ENCODE measurements at regions not wholly inside any gene's neighbourhood (a gene's known extent, or its start where the extent isn't known, plus 50 kb on each side); places are given as distances from the start of the nearest gene placed in this dataset.

- no peak overlapping the region for H3K27ac ChIP-seq (replicated peaks)
- DNase-seq (ENCODE audit: low read depth in 1 of 2, low spot score in 1 of 2), result no peak
- no peak overlapping the region for H3K4me3 ChIP-seq (replicated peaks; ENCODE audit: insufficient read depth, low read length)
- TF ChIP-seq REST (IDR thresholded peaks at IDR 0.05; ENCODE audit: insufficient replicate concordance, low read depth), result no peak
- no peak for TF ChIP-seq POLR2AphosphoS5 (IDR thresholded peaks at IDR 0.05; ENCODE audit: low read depth)
- TF ChIP-seq SPI1 (IDR thresholded peaks at IDR 0.05; ENCODE audit: borderline replicate concordance, low read depth), result no peak
- TF ChIP-seq CTCF (IDR thresholded peaks at IDR 0.05; ENCODE audit: insufficient read depth, low read length), result no peak
- TF ChIP-seq GABPA (IDR thresholded peaks at IDR 0.05; ENCODE audit: low read depth), result no peak
- H3K27me3 ChIP-seq (ENCODE audit: insufficient read depth, poor library complexity, severe bottlenecking), result no peaks in the 10 kb centered on the region
Measured at GRCh38 chr6:160891690-160892089, 99.9 kb upstream of the MAP3K4 start.

- Histone ChIP-seq H3K4me3 (replicated peaks; ENCODE audit: insufficient read depth, low read length) (no peak overlapping the region), H3K27ac (replicated peaks) (no peak overlapping the region), H3K27me3 (ENCODE audit: insufficient read depth, poor library complexity, severe bottlenecking) (no peaks in the 10 kb centered on the region)
- no peak for DNase-seq (ENCODE audit: low read depth in 1 of 2, low spot score in 1 of 2)
- TF ChIP-seq CTCF (IDR thresholded peaks at IDR 0.05; ENCODE audit: insufficient read depth, low read length) (no peak), SPI1 (IDR thresholded peaks at IDR 0.05; ENCODE audit: borderline replicate concordance, low read depth) (no peak), POLR2AphosphoS5 (IDR thresholded peaks at IDR 0.05; ENCODE audit: low read depth) (no peak), GABPA (IDR thresholded peaks at IDR 0.05; ENCODE audit: low read depth) (no peak), REST (IDR thresholded peaks at IDR 0.05; ENCODE audit: insufficient replicate concordance, low read depth) (no peak)
Measured at GRCh38 chr6:160895562-160895961, 96.0 kb upstream of the MAP3K4 start.

GRCh38 chr6:160899671-160900430 is 91.7 kb upstream of the MAP3K4 start:
- H3K4me3 ChIP-seq (replicated peaks; ENCODE audit: insufficient read depth, low read length), result no peak overlapping the region
- no peak for DNase-seq (ENCODE audit: low read depth in 1 of 2, low spot score in 1 of 2)
- TF ChIP-seq POLR2AphosphoS5 (IDR thresholded peaks at IDR 0.05; ENCODE audit: low read depth) (no peak), SPI1 (IDR thresholded peaks at IDR 0.05; ENCODE audit: borderline replicate concordance, low read depth) (no peak), REST (IDR thresholded peaks at IDR 0.05; ENCODE audit: insufficient replicate concordance, low read depth) (no peak), GABPA (IDR thresholded peaks at IDR 0.05; ENCODE audit: low read depth) (no peak), CTCF (IDR thresholded peaks at IDR 0.05; ENCODE audit: insufficient read depth, low read length) (no peak)
- no peaks in the 10 kb centered on the region for H3K27me3 ChIP-seq (ENCODE audit: insufficient read depth, poor library complexity, severe bottlenecking)
- H3K27ac ChIP-seq (replicated peaks), result no peak overlapping the region

Measured in HL-60 (cell line).